ENCODE measurements at regions not wholly inside any gene's neighbourhood (a gene's known extent, or its start where the extent isn't known, plus 50 kb on each side); places are given as distances from the start of the nearest gene placed in this dataset.

GRCh38 chr16:9521749-9522370, 430.4 kb downstream of the HAPSTR1 start:
- DNase-seq (ENCODE audit: low spot score, unreplicated experiment): no peak
- Mint-ChIP-seq H3K4me1 (ENCODE audit: low read depth) (peaks cover 24% of the 10 kb centered on the region), H3K4me3 (ENCODE audit: low read depth) (no peak overlapping the region), H3K27me3 (peaks cover 8% of the 10 kb centered on the region), H3K9me3 (ENCODE audit: low read depth) (no peaks in the 10 kb centered on the region), H3K36me3 (ENCODE audit: insufficient read depth) (no peaks in the 10 kb centered on the region), H3K27ac (no peak overlapping the region)
- TF ChIP-seq CTCF (IDR thresholded peaks at IDR 0.05; ENCODE audit: unreplicated experiment): no peak

- no peak for DNase-seq (ENCODE audit: low spot score, unreplicated experiment)
- Mint-ChIP-seq H3K27ac (no peak overlapping the region), H3K9me3 (ENCODE audit: low read depth) (no peaks in the 10 kb centered on the region), H3K4me3 (ENCODE audit: low read depth) (no peak overlapping the region), H3K27me3 (peaks cover 8% of the 10 kb centered on the region), H3K36me3 (ENCODE audit: insufficient read depth) (no peaks in the 10 kb centered on the region), H3K4me1 (ENCODE audit: low read depth) (peaks cover 25% of the 10 kb centered on the region)
- TF ChIP-seq CTCF (IDR thresholded peaks at IDR 0.05; ENCODE audit: unreplicated experiment): no peak
These were observed 431.2 kb downstream of the HAPSTR1 start for GRCh38 chr16:9522614-9523013.

GRCh38 chr16:9523994-9524393, 432.6 kb downstream of the HAPSTR1 start:
- Mint-ChIP-seq H3K27me3 (peaks cover 8% of the 10 kb centered on the region), H3K36me3 (ENCODE audit: insufficient read depth) (no peaks in the 10 kb centered on the region), H3K9me3 (ENCODE audit: low read depth) (no peaks in the 10 kb centered on the region), H3K27ac (no peak overlapping the region), H3K4me3 (ENCODE audit: low read depth) (no peak overlapping the region), H3K4me1 (ENCODE audit: low read depth) (peaks cover 27% of the 10 kb centered on the region)
- DNase-seq (ENCODE audit: low spot score, unreplicated experiment): no peak
- no peak for TF ChIP-seq CTCF (IDR thresholded peaks at IDR 0.05; ENCODE audit: unreplicated experiment)

- no peak overlapping the region for H3K4me3 Mint-ChIP-seq (ENCODE audit: low read depth)
- no peak for DNase-seq (ENCODE audit: low spot score, unreplicated experiment)
- peaks cover 27% of the 10 kb centered on the region for H3K4me1 Mint-ChIP-seq (ENCODE audit: low read depth)
- H3K9me3 Mint-ChIP-seq (ENCODE audit: low read depth): no peaks in the 10 kb centered on the region
- H3K27ac Mint-ChIP-seq: no peak overlapping the region
- peaks cover 11% of the 10 kb centered on the region for H3K27me3 Mint-ChIP-seq
- TF ChIP-seq CTCF (IDR thresholded peaks at IDR 0.05; ENCODE audit: unreplicated experiment): no peak
- no peaks in the 10 kb centered on the region for H3K36me3 Mint-ChIP-seq (ENCODE audit: insufficient read depth)
These were observed 433.6 kb downstream of the HAPSTR1 start for GRCh38 chr16:9525037-9525436.

- Mint-ChIP-seq H3K27ac (no peak overlapping the region), H3K4me1 (ENCODE audit: low read depth) (peaks cover 27% of the 10 kb centered on the region), H3K4me3 (ENCODE audit: low read depth) (no peak overlapping the region), H3K36me3 (ENCODE audit: insufficient read depth) (no peaks in the 10 kb centered on the region), H3K9me3 (ENCODE audit: low read depth) (no peaks in the 10 kb centered on the region), H3K27me3 (peaks cover 11% of the 10 kb centered on the region)
- TF ChIP-seq CTCF (IDR thresholded peaks at IDR 0.05; ENCODE audit: unreplicated experiment): no peak
- no peak for DNase-seq (ENCODE audit: low spot score, unreplicated experiment)
These were observed 435.3 kb downstream of the HAPSTR1 start for GRCh38 chr16:9526791-9527190.
